CD14-positive monocyte (primary cell): ENCODE measurements at regions not wholly inside any gene's neighbourhood (a gene's known extent, or its start where the extent isn't known, plus 50 kb on each side); places are given as distances from the start of the nearest gene placed in this dataset.

Experiments used
- DNase-seq, 3 donors: peaks; one replicate each; pipeline ENCODE4 v3.0.0-alpha.2; 2011 to 2022
- H2AFZ ChIP-seq: 2 replicates; pipeline ENCODE4 v1.6.0; 2012; ENCODE audit warnings: mild to moderate bottlenecking, low read depth, low read length, inconsistent platforms; ENCODE audit not compliant: insufficient read depth, poor library complexity, severe bottlenecking
- H3K27ac ChIP-seq, 2 donors: 1 replicate in 1 of 2; 2 replicates in 1 of 2; pipeline ENCODE4 v1.5.1; 2012 to 2013; ENCODE audit warnings: low read length in 2 of 2, control low read depth in 1 of 2, inconsistent platforms in 1 of 2, low read depth in 1 of 2, mild to moderate bottlenecking in 1 of 2
- H3K27me3 ChIP-seq, 2 donors: one replicate each; pipeline versions ENCODE4 v1.6.0 to v1.6.1; 2011 to 2013; ENCODE audit warnings: low read length in 2 of 2; ENCODE audit not compliant: control insufficient read depth in 2 of 2, insufficient read depth in 2 of 2
- H3K36me3 ChIP-seq, 2 donors: replicated peaks in 1 of 2; 1 replicate in 1 of 2; 2 replicates in 1 of 2; pipeline versions ENCODE4 v1.5.1 to v1.6.1; 2012 to 2013; ENCODE audit warnings: low read length in 2 of 2, control low read depth in 1 of 2, inconsistent platforms in 1 of 2, mild to moderate bottlenecking in 1 of 2; ENCODE audit not compliant: insufficient read depth in 2 of 2, control insufficient read depth in 1 of 2
- H3K4me1 ChIP-seq, 2 donors: 1 replicate in 1 of 2; 2 replicates in 1 of 2; pipeline versions ENCODE4 v1.5.1 to v1.6.1; 2012 to 2013; ENCODE audit warnings: low read length in 2 of 2, control low read depth in 1 of 2, inconsistent platforms in 1 of 2, mild to moderate bottlenecking in 1 of 2, moderate library complexity in 1 of 2; ENCODE audit not compliant: insufficient read depth in 2 of 2, control insufficient read depth in 1 of 2
- H3K4me2 ChIP-seq: replicated peaks from 2 replicates; pipeline ENCODE3; 2012; ENCODE audit warnings: low read length, moderate library complexity, mild to moderate bottlenecking; ENCODE audit not compliant: poor library complexity, severe bottlenecking; ENCODE audit errors: extremely low read depth
- H3K4me3 ChIP-seq, 3 experiments: fragments of 200-600 bp in 1 of 3; sonication (generic) in 1 of 3; replicated peaks in 1 of 3; 1 replicate in 2 of 3; 2 replicates in 1 of 3; pipeline ENCODE4 v1.5.1; 2011 to 2013; ENCODE audit warnings: low read length in 3 of 3, mild to moderate bottlenecking in 3 of 3, control low read depth in 2 of 3, low read depth in 2 of 3, inconsistent platforms in 1 of 3, moderate library complexity in 1 of 3
- H3K79me2 ChIP-seq: 2 replicates; pipeline ENCODE4 v1.6.0; 2012; ENCODE audit warnings: mild to moderate bottlenecking, control low read depth, inconsistent platforms, low read length, moderate library complexity; ENCODE audit not compliant: insufficient read depth
- H3K9ac ChIP-seq: 2 replicates; pipeline ENCODE4 v1.6.0; 2017; ENCODE audit warnings: low read length, mild to moderate bottlenecking; ENCODE audit not compliant: insufficient read depth, poor library complexity, severe bottlenecking
- H3K9me3 ChIP-seq, 2 donors: replicated peaks in 1 of 2; 1 replicate in 1 of 2; 2 replicates in 1 of 2; pipeline versions ENCODE4 v1.5.1 to v1.6.1; 2012 to 2013; ENCODE audit warnings: low read length in 2 of 2, control low read depth in 1 of 2; ENCODE audit not compliant: control insufficient read depth in 1 of 2, insufficient read depth in 1 of 2
- H4K20me1 ChIP-seq: 2 replicates; pipeline ENCODE4 v1.6.0; 2012; ENCODE audit warnings: mild to moderate bottlenecking, low read length, control low read depth, moderate library complexity; ENCODE audit not compliant: insufficient read depth
- H3K27ac Mint-ChIP-seq, 7 donors: one replicate each; pipeline ENCODE4 v1.8.0; 2020; ENCODE audit warnings: mild to moderate bottlenecking in 7 of 7, mixed read lengths in 7 of 7, moderate library complexity in 6 of 7, inconsistent platforms in 2 of 7
- H3K27me3 Mint-ChIP-seq, 3 donors: one replicate each; pipeline ENCODE4 v1.8.0; 2021 to 2022; ENCODE audit warnings: low read depth in 3 of 3, mild to moderate bottlenecking in 3 of 3, mixed read lengths in 3 of 3, moderate library complexity in 3 of 3, inconsistent platforms in 1 of 3
- H3K36me3 Mint-ChIP-seq, 2 donors: one replicate each; pipeline ENCODE4 v1.8.0; 2020; ENCODE audit warnings: mixed read lengths in 2 of 2, inconsistent platforms in 1 of 2, mild to moderate bottlenecking in 1 of 2
- H3K4me1 Mint-ChIP-seq: one replicate; pipeline ENCODE4 v1.8.0; 2020; ENCODE audit warnings: mild to moderate bottlenecking, mixed read lengths
- H3K4me3 Mint-ChIP-seq, 2 donors: one replicate each; pipeline ENCODE4 v1.8.0; 2020; ENCODE audit warnings: mild to moderate bottlenecking in 2 of 2, mixed read lengths in 2 of 2, moderate library complexity in 1 of 2
- H3K9me3 Mint-ChIP-seq, 7 donors: one replicate each; pipeline ENCODE4 v1.8.0; 2020 to 2022; ENCODE audit warnings: mixed read lengths in 7 of 7, mild to moderate bottlenecking in 6 of 7, moderate library complexity in 6 of 7, inconsistent platforms in 2 of 7
- WGBS: methylation state at CpG from one replicate; pipeline ENCODE4 v1.1.5; 2013; ENCODE audit warnings: missing lambda C conversion rate; ENCODE audit not compliant: insufficient coverage; 5-methylcytosine and 5-hydroxymethylcytosine counted together
- intact Hi-C, 2 donors: fragments of 100-400 bp; cut with micrococcal nuclease; formaldehyde crosslinking; loops; one replicate each; pipeline versions ENCODE4 v1.15.0 to v1.15.1; 2023
- TF ChIP-seq, protein P1 (sequence below): fragments of 200-600 bp; IDR thresholded peaks from one replicate; pipeline ENCODE4 v1.8.0; 2022; ENCODE audit warnings: antibody characterized with exemption, mild to moderate bottlenecking

DNA sequence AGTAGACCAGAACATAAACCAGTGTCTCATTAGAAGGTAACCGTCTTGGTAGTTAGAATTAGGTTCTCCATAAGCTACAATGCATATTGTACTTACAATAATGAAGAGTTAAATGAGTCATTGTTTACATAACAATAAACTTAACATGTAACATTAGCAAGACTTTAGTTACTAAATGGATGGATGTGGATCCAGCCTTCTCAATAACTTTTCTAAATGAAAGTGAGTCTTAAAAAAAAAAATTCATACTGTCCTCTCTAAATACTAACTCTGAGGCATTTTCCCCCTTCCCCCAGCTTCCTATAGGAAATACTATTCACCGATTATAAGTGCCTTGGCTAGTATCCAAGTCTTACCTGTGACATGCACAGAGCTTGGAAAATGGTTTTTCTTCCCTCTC, 155.3 kb downstream of the CYB561 start:
- no peak for DNase-seq
- peaks cover 16 to 30% (median 19%) of the 10 kb centered on the region in 7 donors for H3K9me3 Mint-ChIP-seq
- H3K4me1 Mint-ChIP-seq: no peaks in the 10 kb centered on the region
- Histone ChIP-seq H3K4me3 (no peak overlapping the region), H3K9me3 (peaks cover 7 to 18% of the 10 kb centered on the region in 2 donors), H3K27me3 (no peaks in the 10 kb centered on the region), H3K9ac (no peak overlapping the region), H4K20me1 (no peaks in the 10 kb centered on the region), H2AFZ (no peak overlapping the region), H3K79me2 (no peaks in the 10 kb centered on the region), H3K4me1 (no peaks in the 10 kb centered on the region), H3K27ac (no peak overlapping the region), H3K4me2 (no peak overlapping the region), H3K36me3 (no peaks in the 10 kb centered on the region)
- TF ChIP-seq, protein P1, sequence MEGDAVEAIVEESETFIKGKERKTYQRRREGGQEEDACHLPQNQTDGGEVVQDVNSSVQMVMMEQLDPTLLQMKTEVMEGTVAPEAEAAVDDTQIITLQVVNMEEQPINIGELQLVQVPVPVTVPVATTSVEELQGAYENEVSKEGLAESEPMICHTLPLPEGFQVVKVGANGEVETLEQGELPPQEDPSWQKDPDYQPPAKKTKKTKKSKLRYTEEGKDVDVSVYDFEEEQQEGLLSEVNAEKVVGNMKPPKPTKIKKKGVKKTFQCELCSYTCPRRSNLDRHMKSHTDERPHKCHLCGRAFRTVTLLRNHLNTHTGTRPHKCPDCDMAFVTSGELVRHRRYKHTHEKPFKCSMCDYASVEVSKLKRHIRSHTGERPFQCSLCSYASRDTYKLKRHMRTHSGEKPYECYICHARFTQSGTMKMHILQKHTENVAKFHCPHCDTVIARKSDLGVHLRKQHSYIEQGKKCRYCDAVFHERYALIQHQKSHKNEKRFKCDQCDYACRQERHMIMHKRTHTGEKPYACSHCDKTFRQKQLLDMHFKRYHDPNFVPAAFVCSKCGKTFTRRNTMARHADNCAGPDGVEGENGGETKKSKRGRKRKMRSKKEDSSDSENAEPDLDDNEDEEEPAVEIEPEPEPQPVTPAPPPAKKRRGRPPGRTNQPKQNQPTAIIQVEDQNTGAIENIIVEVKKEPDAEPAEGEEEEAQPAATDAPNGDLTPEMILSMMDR: no peak
- no peaks in the 10 kb centered on the region for H3K27me3 Mint-ChIP-seq
- H3K27ac Mint-ChIP-seq: no peak overlapping the region
- WGBS: no CpG with 5 or more reads among the region's 2 CpGs
- intact Hi-C loops: loop anchor here in 1 of 2 donors (5.0 kb wide), 1 partner anchor 52 kb away; no protein-coding TSS in a partner anchor
- H3K36me3 Mint-ChIP-seq: peaks cover 2 to 6% of the 10 kb centered on the region in 2 donors
- no peak overlapping the region for H3K4me3 Mint-ChIP-seq

DNA sequence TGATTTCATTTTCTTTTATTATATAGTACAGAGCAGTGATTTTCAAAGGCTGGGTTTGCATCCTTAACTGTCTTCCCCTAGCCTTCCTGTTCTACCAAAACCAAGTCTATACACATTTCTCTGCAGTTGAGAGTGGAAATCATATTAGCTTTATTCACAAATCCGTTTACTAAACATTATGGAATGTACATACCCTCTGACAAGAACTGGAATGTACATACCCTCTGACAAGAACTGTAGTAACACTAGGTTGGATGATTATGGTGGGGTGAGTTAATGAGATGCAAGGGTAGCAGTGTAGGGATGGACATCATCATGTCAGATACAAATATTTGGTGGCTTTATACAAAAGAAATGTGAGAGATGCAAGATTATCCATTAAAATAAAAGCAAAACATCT, 154.8 kb downstream of the CYB561 start:
- H3K4me1 ChIP-seq: no peaks in the 10 kb centered on the region
- peaks cover 15 to 31% (median 20%) of the 10 kb centered on the region in 7 donors for H3K9me3 Mint-ChIP-seq
- WGBS: no CpG with 5 or more reads among the region's 1 CpG
- no peaks in the 10 kb centered on the region for H3K36me3 ChIP-seq
- no peak for DNase-seq
- no peaks in the 10 kb centered on the region for H3K79me2 ChIP-seq
- H3K27me3 ChIP-seq: no peaks in the 10 kb centered on the region
- H4K20me1 ChIP-seq: no peaks in the 10 kb centered on the region
- H2AFZ ChIP-seq: no peak overlapping the region
- H3K9me3 ChIP-seq: peaks cover 9 to 18% of the 10 kb centered on the region in 2 donors
- no peaks in the 10 kb centered on the region for H3K27me3 Mint-ChIP-seq
- H3K27ac Mint-ChIP-seq: no peak overlapping the region
- no peak overlapping the region for H3K4me3 ChIP-seq
- no peak overlapping the region for H3K4me3 Mint-ChIP-seq
- H3K9ac ChIP-seq: no peak overlapping the region
- no peak overlapping the region for H3K27ac ChIP-seq
- intact Hi-C loops: loop anchor here in 1 of 2 donors (5.0 kb wide), 1 partner anchor 51 kb away; no protein-coding TSS in a partner anchor
- TF ChIP-seq, protein P1: no peak
- no peak overlapping the region for H3K4me2 ChIP-seq
- H3K36me3 Mint-ChIP-seq: peaks cover 5 to 6% of the 10 kb centered on the region in 2 donors
- H3K4me1 Mint-ChIP-seq: no peaks in the 10 kb centered on the region
